ENCODE measurements at regions not wholly inside any gene's neighbourhood (a gene's known extent, or its start where the extent isn't known, plus 50 kb on each side); places are given as distances from the start of the nearest gene placed in this dataset.
"Not testable (repeated sequence)": the region's sequence is repeated elsewhere in the genome, so short reads cannot be mapped to it uniquely, and the experiment has no call there.

- DNase-seq (ENCODE audit: low spot score), result no peak
These were observed 131.2 kb upstream of the TBX3 start for GRCh38 chr12:114815026-114815795.

GRCh38 chr12:114812858-114813761 lies 129.1 kb upstream of the TBX3 start:
- DNase-seq (ENCODE audit: low spot score), result no peak

GRCh38 chr12:114812384-114812783 lies 128.4 kb upstream of the TBX3 start:
- DNase-seq (ENCODE audit: low spot score), result no peak

- DNase-seq (ENCODE audit: low spot score), result no peak
These were observed 125.1 kb upstream of the TBX3 start for GRCh38 chr12:114809097-114809496.

- not testable (repeated sequence) for DNase-seq (ENCODE audit: low spot score)
These were observed 117.4 kb upstream of the TBX3 start for GRCh38 chr12:114801381-114801780.

- DNase-seq (ENCODE audit: low spot score), result not testable (repeated sequence)
These were observed 116.6 kb upstream of the TBX3 start for GRCh38 chr12:114800566-114800965.

GRCh38 chr12:114799574-114800487 lies 115.9 kb upstream of the TBX3 start:
- DNase-seq (ENCODE audit: low spot score), result no peak

GRCh38 chr12:114794049-114794558 lies 110.1 kb upstream of the TBX3 start:
- DNase-seq (ENCODE audit: low spot score), result no peak

- no peak for DNase-seq (ENCODE audit: low spot score)
These were observed 106.3 kb upstream of the TBX3 start for GRCh38 chr12:114790276-114790675.

- DNase-seq (ENCODE audit: low spot score), result no peak
These were observed 105.8 kb upstream of the TBX3 start for GRCh38 chr12:114789821-114790220.

- DNase-seq (ENCODE audit: low spot score), result no peak
These were observed 105.3 kb upstream of the TBX3 start for GRCh38 chr12:114789276-114789675.

- no peak for DNase-seq (ENCODE audit: low spot score)
These were observed 100.6 kb upstream of the TBX3 start for GRCh38 chr12:114784526-114784925.

GRCh38 chr12:114783089-114783618 lies 99.2 kb upstream of the TBX3 start:
- no peak for DNase-seq (ENCODE audit: low spot score)

GRCh38 chr12:114780746-114781399 lies 96.9 kb upstream of the TBX3 start:
- no peak for DNase-seq (ENCODE audit: low spot score)

- no peak for DNase-seq (ENCODE audit: low spot score)
These were observed 95.7 kb upstream of the TBX3 start for GRCh38 chr12:114779647-114780046.

GRCh38 chr12:114779186-114779585 lies 95.2 kb upstream of the TBX3 start:
- no peak for DNase-seq (ENCODE audit: low spot score)

GRCh38 chr12:114776731-114777442 lies 92.9 kb upstream of the TBX3 start:
- no peak for DNase-seq (ENCODE audit: low spot score)

GRCh38 chr12:114774699-114775098 lies 90.7 kb upstream of the TBX3 start:
- no peak for DNase-seq (ENCODE audit: low spot score)

GRCh38 chr12:114774197-114774596 lies 90.2 kb upstream of the TBX3 start:
- no peak for DNase-seq (ENCODE audit: low spot score)

- DNase-seq (ENCODE audit: low spot score), result no peak
These were observed 86.3 kb upstream of the TBX3 start for GRCh38 chr12:114770323-114770722.
